ENCODE measurements at regions not wholly inside any gene's neighbourhood (a gene's known extent, or its start where the extent isn't known, plus 50 kb on each side); places are given as distances from the start of the nearest gene placed in this dataset.
"Not testable (repeated sequence)": the region's sequence is repeated elsewhere in the genome, so short reads cannot be mapped to it uniquely, and the experiment has no call there.

- ATAC-seq (no peak), DNase-seq (no peak)
Measured at GRCh38 chr9:135380311-135380960, 99.1 kb upstream of the PPP1R26 start.

GRCh38 chr9:135381762-135382310 is 97.7 kb upstream of the PPP1R26 start:
- ATAC-seq: no peak

GRCh38 chr9:135384226-135384625 is 95.4 kb upstream of the PPP1R26 start:
- ATAC-seq (no peak), DNase-seq (no peak)

More at GRCh38 chr9:135381762-135382310, 97.7 kb upstream of the PPP1R26 start:
- no peak for DNase-seq

GRCh38 chr9:135384815-135385405 is 94.7 kb upstream of the PPP1R26 start:
- not testable (repeated sequence) for DNase-seq, ATAC-seq

GRCh38 chr9:135385793-135386192 is 93.8 kb upstream of the PPP1R26 start:
- ATAC-seq (no peak), DNase-seq (no peak)

- ATAC-seq: no peak
- no peak for DNase-seq
Measured at GRCh38 chr9:135387976-135388375, 91.6 kb upstream of the PPP1R26 start.

- DNase-seq: no peak
- no peak for ATAC-seq
Measured at GRCh38 chr9:135388530-135388929, 91.1 kb upstream of the PPP1R26 start.

- no peak for DNase-seq
- ATAC-seq: no peak
Measured at GRCh38 chr9:135391759-135392158, 87.8 kb upstream of the PPP1R26 start.

- no peak for DNase-seq
- no peak for ATAC-seq
Measured at GRCh38 chr9:135392511-135392910, 87.1 kb upstream of the PPP1R26 start.

- DNase-seq (no peak), ATAC-seq (no peak)
Measured at GRCh38 chr9:135394131-135394530, 85.5 kb upstream of the PPP1R26 start.

- ATAC-seq: no peak
- no peak for DNase-seq
Measured at GRCh38 chr9:135394699-135395645, 84.6 kb upstream of the PPP1R26 start.

GRCh38 chr9:135397142-135397541 is 82.4 kb upstream of the PPP1R26 start:
- DNase-seq (no peak), ATAC-seq (no peak)

GRCh38 chr9:135399000-135399649 is 80.5 kb upstream of the PPP1R26 start:
- DNase-seq (no peak), ATAC-seq (no peak)

GRCh38 chr9:135400496-135400895 is 79.1 kb upstream of the PPP1R26 start:
- DNase-seq: no peak
- ATAC-seq: no peak

GRCh38 chr9:135401218-135401617 is 78.4 kb upstream of the PPP1R26 start:
- ATAC-seq (no peak), DNase-seq (no peak)

GRCh38 chr9:135402048-135402738 is 77.4 kb upstream of the PPP1R26 start:
- DNase-seq: no peak
- no peak for ATAC-seq

GRCh38 chr9:135402739-135403695 is 76.6 kb upstream of the PPP1R26 start:
- DNase-seq: no peak

GRCh38 chr9:135403733-135404450 is 75.7 kb upstream of the PPP1R26 start:
- DNase-seq (no peak), ATAC-seq (no peak)

More at GRCh38 chr9:135402739-135403695, 76.6 kb upstream of the PPP1R26 start:
- ATAC-seq: no peak

GRCh38 chr9:135404451-135405144 is 75.0 kb upstream of the PPP1R26 start:
- DNase-seq (no peak), ATAC-seq (no peak)

Measured in stimulated activated naive CD8-positive, alpha-beta T cell treated with anti-CD3 and anti-CD28 coated beads, Interleukin-15, Interleukin-2, amounts not matched to agents 100 U/mL and 50 U/mL, for 24 hours (primary cell).